HepG2 (cell line): ENCODE measurements at regions not wholly inside any gene's neighbourhood (a gene's known extent, or its start where the extent isn't known, plus 50 kb on each side); places are given as distances from the start of the nearest gene placed in this dataset.

Experiments
- ATAC-seq: fragments of 200-7000 bp; cut with Tn5 transposase; 3 replicates; pipeline ENCODE4 v1.9.1; 2020; ENCODE audit warnings: mild to moderate bottlenecking, moderate library complexity
- BruUV-seq: library from RNA; stranded (reverse); fragments of 400-500 nt; replicated peaks from 2 replicates; lab custom pipeline; 2021; lab: Mats Ljungman, UMichigan
- CTCF ChIA-PET: fragments of 300-600 bp; formaldehyde crosslinking; extraction: SDS; loops from one replicate; lab custom pipeline; 2021; ENCODE audit warnings: low total read pairs, inconsistent platforms, low intra/inter-chr PET ratio; lab: Yijun Ruan, JAX
- POLR2A ChIA-PET: fragments of 350-600 bp; sonication (Branson Sonifier 250); formaldehyde crosslinking; loops from one replicate; lab custom pipeline; 2020; ENCODE audit warnings: antibody characterized with exemption, inconsistent platforms; lab: Yijun Ruan, JAX
- DNase-seq: peaks from one replicate; pipeline ENCODE4 v3.0.0-alpha.2; 2015; ENCODE audit warnings: low spot score
- FAIRE-seq: peaks from 3 replicates; lab custom pipeline; 2011; peaks lifted over from hg19 to GRCh38; lab: Jason Lieb, UNC
- H2AFZ ChIP-seq: one replicate; pipeline ENCODE4 v1.6.1; 2011; ENCODE audit warnings: low read length, inconsistent platforms
- H3K27ac ChIP-seq: fragments of 300-600 bp; 3 replicates; pipeline ENCODE4 v1.8.0; 2011; ENCODE audit warnings: mixed run types, mild to moderate bottlenecking, mixed read lengths, low read length, inconsistent platforms; ENCODE audit not compliant: insufficient read depth; ENCODE audit errors: extremely low read length
- H3K27me3 ChIP-seq, 2 experiments: fragments of 200-600 bp in 1 of 2; 2 replicates in 1 of 2; 3 replicates in 1 of 2; pipeline versions ENCODE4 v1.6.0 to v1.8.0; 2011; ENCODE audit warnings: low read length in 2 of 2, mild to moderate bottlenecking in 2 of 2, moderate library complexity in 2 of 2, inconsistent platforms in 1 of 2; ENCODE audit not compliant: insufficient read depth in 2 of 2, control insufficient read depth in 1 of 2
- H3K36me3 ChIP-seq, 2 experiments: fragments of 200-600 bp in 1 of 2; replicated peaks in 1 of 2; 2 replicates in 1 of 2; 3 replicates in 1 of 2; pipeline versions ENCODE4 v1.5.1 to v1.8.0; 2011; ENCODE audit warnings: low read length in 2 of 2, inconsistent platforms in 1 of 2; ENCODE audit not compliant: insufficient read depth in 2 of 2, control insufficient read depth in 1 of 2
- H3K4me1 ChIP-seq: 2 replicates; pipeline ENCODE4 v1.5.1; 2012; ENCODE audit warnings: low read length, inconsistent platforms; ENCODE audit not compliant: insufficient read depth
- H3K4me2 ChIP-seq: 2 replicates; pipeline ENCODE4 v1.6.0; 2011; ENCODE audit warnings: low read depth, low read length, inconsistent platforms
- H3K4me3 ChIP-seq, 3 experiments: fragments of 200-600 bp in 1 of 3; sonication (generic), shearing (Covaris generic) in 1 of 3; replicated peaks in 1 of 3; 2 replicates each; pipeline ENCODE4 v1.5.1; 2011 to 2016; ENCODE audit warnings: low read length in 3 of 3, inconsistent platforms in 2 of 3, low read depth in 2 of 3, mild to moderate bottlenecking in 2 of 3, control low read depth in 1 of 3, mixed read lengths in 1 of 3; ENCODE audit not compliant: insufficient read depth in 1 of 3
- H3K79me2 ChIP-seq: one replicate; pipeline ENCODE4 v1.6.1; 2011; ENCODE audit warnings: low read length, inconsistent platforms; ENCODE audit not compliant: insufficient read depth
- H3K9ac ChIP-seq: 2 replicates; pipeline ENCODE4 v1.6.0; 2011; ENCODE audit warnings: mild to moderate bottlenecking, low read depth, low read length, inconsistent platforms; ENCODE audit not compliant: insufficient read depth
- H3K9me3 ChIP-seq: 2 replicates; pipeline ENCODE4 v1.5.1; 2012; ENCODE audit warnings: mild to moderate bottlenecking, low read length
- H4K20me1 ChIP-seq: 2 replicates; pipeline ENCODE4 v1.6.0; 2011; ENCODE audit warnings: inconsistent platforms, mild to moderate bottlenecking, low read length, moderate library complexity; ENCODE audit not compliant: insufficient read depth
- MEIS1 ChIP-seq: sonication (generic); formaldehyde crosslinking; IDR thresholded peaks from 2 replicates; pipeline ENCODE4 v1.9.0; 2021; ENCODE audit warnings: mild to moderate bottlenecking, missing genetic modification reagents, moderate library complexity, borderline replicate concordance
- SOX5 ChIP-seq: IDR thresholded peaks from 2 replicates; pipeline ENCODE4 v1.6.1; 2016; ENCODE audit warnings: borderline replicate concordance
- ZNF234 ChIP-seq: sonication (generic); formaldehyde crosslinking; conservative IDR thresholded peaks from 2 replicates; pipeline ENCODE4 v1.5.1; 2020; ENCODE audit warnings: mild to moderate bottlenecking, missing genetic modification reagents
- ZNF296 ChIP-seq: sonication (generic); formaldehyde crosslinking; conservative IDR thresholded peaks from 2 replicates; pipeline ENCODE4 v1.5.0; 2020; ENCODE audit warnings: mild to moderate bottlenecking, missing genetic modification reagents
- ZNF335 ChIP-seq: sonication (generic); formaldehyde crosslinking; IDR thresholded peaks from 2 replicates; pipeline ENCODE4 v1.4.0; 2020; ENCODE audit warnings: missing genetic modification reagents
- WGBS: methylation state at CpG from one replicate; pipeline ENCODE4 v1.1.6; 2017; ENCODE audit warnings: low lambda C conversion rate; 5-methylcytosine and 5-hydroxymethylcytosine counted together
- in situ Hi-C: cut with HindIII; loops from 2 replicates; pipeline ENCODE4 v1.10.0; 2017; ENCODE audit warnings: low pct_unique_long_range_greater_than_20kb; ENCODE audit not compliant: extremely low pct_ligation_motif_present
- intact Hi-C: fragments of 100-400 bp; cut with micrococcal nuclease; formaldehyde crosslinking; loops from one replicate; pipeline ENCODE4 v1.10.0; 2022; ENCODE audit not compliant: unreplicated experiment
- TF ChIP-seq, protein P1 (sequence below): sonication (generic); formaldehyde crosslinking; IDR thresholded peaks from 2 replicates; pipeline ENCODE4 v1.5.1; 2020; ENCODE audit warnings: mild to moderate bottlenecking, missing genetic modification reagents, moderate library complexity
- TF ChIP-seq, protein P2 (sequence below): sonication (generic); formaldehyde crosslinking; IDR thresholded peaks from 2 replicates; pipeline ENCODE4 v1.5.1; 2020; ENCODE audit warnings: mild to moderate bottlenecking, moderate library complexity, missing genetic modification reagents

DNA sequence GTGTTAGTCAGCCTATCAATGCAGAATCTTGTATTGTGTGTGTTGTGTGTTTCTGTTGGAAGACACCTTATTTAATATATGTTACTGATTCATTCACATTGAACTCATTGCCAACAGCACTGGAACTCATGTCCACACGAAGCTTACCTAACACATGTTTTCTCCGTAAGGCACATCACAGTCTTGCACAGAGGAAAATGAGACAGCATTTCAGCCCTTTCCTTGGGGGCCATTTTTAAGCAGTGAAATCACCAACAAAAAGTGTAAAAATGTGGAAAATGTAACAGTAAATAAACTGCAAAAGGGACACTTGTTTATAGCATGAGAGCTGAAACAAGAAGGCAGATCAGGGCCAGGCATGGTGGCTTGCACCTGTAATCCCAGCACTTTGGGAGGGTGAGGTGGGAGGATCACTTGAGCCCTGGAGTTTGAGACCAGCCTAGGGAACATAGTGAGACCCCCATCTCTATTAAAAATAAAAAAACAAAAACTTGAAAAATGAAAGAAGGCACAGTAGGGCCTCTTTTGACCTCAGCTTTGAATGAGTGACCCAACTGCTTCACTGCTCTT, 306.0 kb downstream of the MYCN start:
- Histone ChIP-seq H2AFZ (no peak overlapping the region), H4K20me1 (no peaks in the 10 kb centered on the region), H3K9me3 (no peaks in the 10 kb centered on the region), H3K79me2 (no peaks in the 10 kb centered on the region), H3K4me2 (no peak overlapping the region), H3K4me3 (no peak overlapping the region), H3K9ac (no peak overlapping the region), H3K27me3 (peaks cover 0 to 16% of the 10 kb centered on the region in 2 experiments; a peak in 2 of 5 replicates), H3K4me1 (no peaks in the 10 kb centered on the region; the same call in 1 of the 2 replicates), H3K27ac (no peak overlapping the region), H3K36me3 (no peaks in the 10 kb centered on the region)
- intact Hi-C loops (no loop called here), in situ Hi-C loops (no loop called here)
- ChIA-PET CTCF (no interaction called here), POLR2A (no interaction called here)
- BruUV-seq, result no TSS peak
- no peak for ATAC-seq
- WGBS, result 70% methylated on average over 2 of the region's 2 CpGs
- no peak for TF ChIP-seq ZNF234 (CRISPR knock-in tag)
- no peak for TF ChIP-seq ZNF296
- no peak for TF ChIP-seq ZNF335
- TF ChIP-seq MEIS1 (CRISPR knock-in tag), result no peak
- TF ChIP-seq, protein P1, sequence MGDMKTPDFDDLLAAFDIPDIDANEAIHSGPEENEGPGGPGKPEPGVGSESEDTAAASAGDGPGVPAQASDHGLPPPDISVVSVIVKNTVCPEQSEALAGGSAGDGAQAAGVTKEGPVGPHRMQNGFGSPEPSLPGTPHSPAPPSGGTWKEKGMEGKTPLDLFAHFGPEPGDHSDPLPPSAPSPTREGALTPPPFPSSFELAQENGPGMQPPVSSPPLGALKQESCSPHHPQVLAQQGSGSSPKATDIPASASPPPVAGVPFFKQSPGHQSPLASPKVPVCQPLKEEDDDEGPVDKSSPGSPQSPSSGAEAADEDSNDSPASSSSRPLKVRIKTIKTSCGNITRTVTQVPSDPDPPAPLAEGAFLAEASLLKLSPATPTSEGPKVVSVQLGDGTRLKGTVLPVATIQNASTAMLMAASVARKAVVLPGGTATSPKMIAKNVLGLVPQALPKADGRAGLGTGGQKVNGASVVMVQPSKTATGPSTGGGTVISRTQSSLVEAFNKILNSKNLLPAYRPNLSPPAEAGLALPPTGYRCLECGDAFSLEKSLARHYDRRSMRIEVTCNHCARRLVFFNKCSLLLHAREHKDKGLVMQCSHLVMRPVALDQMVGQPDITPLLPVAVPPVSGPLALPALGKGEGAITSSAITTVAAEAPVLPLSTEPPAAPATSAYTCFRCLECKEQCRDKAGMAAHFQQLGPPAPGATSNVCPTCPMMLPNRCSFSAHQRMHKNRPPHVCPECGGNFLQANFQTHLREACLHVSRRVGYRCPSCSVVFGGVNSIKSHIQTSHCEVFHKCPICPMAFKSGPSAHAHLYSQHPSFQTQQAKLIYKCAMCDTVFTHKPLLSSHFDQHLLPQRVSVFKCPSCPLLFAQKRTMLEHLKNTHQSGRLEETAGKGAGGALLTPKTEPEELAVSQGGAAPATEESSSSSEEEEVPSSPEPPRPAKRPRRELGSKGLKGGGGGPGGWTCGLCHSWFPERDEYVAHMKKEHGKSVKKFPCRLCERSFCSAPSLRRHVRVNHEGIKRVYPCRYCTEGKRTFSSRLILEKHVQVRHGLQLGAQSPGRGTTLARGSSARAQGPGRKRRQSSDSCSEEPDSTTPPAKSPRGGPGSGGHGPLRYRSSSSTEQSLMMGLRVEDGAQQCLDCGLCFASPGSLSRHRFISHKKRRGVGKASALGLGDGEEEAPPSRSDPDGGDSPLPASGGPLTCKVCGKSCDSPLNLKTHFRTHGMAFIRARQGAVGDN, result no peak
- TF ChIP-seq, protein P2, sequence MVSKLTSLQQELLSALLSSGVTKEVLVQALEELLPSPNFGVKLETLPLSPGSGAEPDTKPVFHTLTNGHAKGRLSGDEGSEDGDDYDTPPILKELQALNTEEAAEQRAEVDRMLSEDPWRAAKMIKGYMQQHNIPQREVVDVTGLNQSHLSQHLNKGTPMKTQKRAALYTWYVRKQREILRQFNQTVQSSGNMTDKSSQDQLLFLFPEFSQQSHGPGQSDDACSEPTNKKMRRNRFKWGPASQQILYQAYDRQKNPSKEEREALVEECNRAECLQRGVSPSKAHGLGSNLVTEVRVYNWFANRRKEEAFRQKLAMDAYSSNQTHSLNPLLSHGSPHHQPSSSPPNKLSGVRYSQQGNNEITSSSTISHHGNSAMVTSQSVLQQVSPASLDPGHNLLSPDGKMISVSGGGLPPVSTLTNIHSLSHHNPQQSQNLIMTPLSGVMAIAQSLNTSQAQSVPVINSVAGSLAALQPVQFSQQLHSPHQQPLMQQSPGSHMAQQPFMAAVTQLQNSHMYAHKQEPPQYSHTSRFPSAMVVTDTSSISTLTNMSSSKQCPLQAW, result no peak
- TF ChIP-seq SOX5, result no peak
- no peak for DNase-seq
- FAIRE-seq, result no peak
